DND-41 (cell line): ENCODE measurements at regions not wholly inside any gene's neighbourhood (a gene's known extent, or its start where the extent isn't known, plus 50 kb on each side); places are given as distances from the start of the nearest gene placed in this dataset.
"Not testable (repeated sequence)": the region's sequence is repeated elsewhere in the genome, so short reads cannot be mapped to it uniquely, and the experiment has no call there.

Source experiments
- ATAC-seq: fragments of 200-7000 bp; cut with Tn5 transposase; 3 replicates; pipeline ENCODE4 v1.9.1; 2021; ENCODE audit warnings: low read depth; ENCODE audit not compliant: insufficient read depth
- DNase-seq: peaks from one replicate; pipeline ENCODE4 v3.0.0-alpha.2; 2020
- H2AFZ ChIP-seq: 2 replicates; pipeline ENCODE4 v1.6.0; 2012; ENCODE audit warnings: low read depth, low read length
- H3K27ac ChIP-seq: 2 replicates; pipeline ENCODE4 v1.5.1; 2012; ENCODE audit warnings: low read length, inconsistent platforms
- H3K27me3 ChIP-seq: fragments of 200-600 bp; sonication (generic); 2 replicates; pipeline ENCODE4 v1.6.0; 2012; ENCODE audit warnings: low read length, mild to moderate bottlenecking, inconsistent platforms; ENCODE audit not compliant: insufficient read depth, poor library complexity
- H3K36me3 ChIP-seq: 2 replicates; pipeline ENCODE4 v1.5.1; 2012; ENCODE audit warnings: low read length, inconsistent platforms; ENCODE audit not compliant: insufficient read depth
- H3K4me1 ChIP-seq: 2 replicates; pipeline ENCODE4 v1.5.1; 2012; ENCODE audit warnings: mild to moderate bottlenecking, low read length; ENCODE audit not compliant: insufficient read depth
- H3K4me2 ChIP-seq: 2 replicates; pipeline ENCODE4 v1.6.0; 2012; ENCODE audit warnings: mild to moderate bottlenecking, moderate library complexity, low read length, inconsistent platforms; ENCODE audit not compliant: insufficient read depth
- H3K4me3 ChIP-seq, 2 experiments: fragments of 200-600 bp in 1 of 2; shearing (Covaris generic) in 1 of 2; 2 replicates each; pipeline ENCODE4 v1.5.1; 2012 to 2016; ENCODE audit warnings: inconsistent platforms in 2 of 2, low read length in 2 of 2, mild to moderate bottlenecking in 2 of 2, low read depth in 1 of 2, moderate library complexity in 1 of 2
- H3K79me2 ChIP-seq: 2 replicates; pipeline ENCODE4 v1.6.0; 2012; ENCODE audit warnings: low read length, inconsistent platforms; ENCODE audit not compliant: insufficient read depth
- H3K9ac ChIP-seq: 2 replicates; pipeline ENCODE4 v1.6.0; 2012; ENCODE audit warnings: low read depth, mild to moderate bottlenecking, inconsistent platforms, low read length, moderate library complexity
- H3K9me3 ChIP-seq: 2 replicates; pipeline ENCODE4 v1.5.1; 2012; ENCODE audit warnings: low read length, moderate library complexity, mild to moderate bottlenecking, inconsistent platforms; ENCODE audit not compliant: insufficient read depth, severe bottlenecking
- H4K20me1 ChIP-seq: 2 replicates; pipeline ENCODE4 v1.6.0; 2012; ENCODE audit warnings: low read length; ENCODE audit not compliant: insufficient read depth

- Histone ChIP-seq H2AFZ (peak overlapping the region; percentile 64), H3K4me1 (peaks cover 22% of the 10 kb centered on the region), H3K9ac (peak overlapping the region; percentile 42), H3K27ac (peak overlapping the region; percentile 82), H3K4me3 (peak overlapping the region in 1 of 2 experiments; percentile 51; a peak in 2 of 4 replicates), H3K4me2 (peak overlapping the region; percentile 64)
- not testable (repeated sequence) for H3K9me3 ChIP-seq, ATAC-seq, H4K20me1 ChIP-seq, H3K36me3 ChIP-seq, H3K79me2 ChIP-seq, H3K27me3 ChIP-seq
- DNase-seq: peak; percentile 5
Observed at GRCh38 chr12:8320791-8321370, 93.5 kb upstream of the FAM90A1 start.

- not testable (repeated sequence) for H3K9ac ChIP-seq, H4K20me1 ChIP-seq, H3K4me2 ChIP-seq, H3K27ac ChIP-seq, H2AFZ ChIP-seq, H3K27me3 ChIP-seq, ATAC-seq, H3K36me3 ChIP-seq, H3K4me3 ChIP-seq, H3K9me3 ChIP-seq, DNase-seq, H3K79me2 ChIP-seq
- H3K4me1 ChIP-seq: peaks cover 10% of the 10 kb centered on the region
Observed at GRCh38 chr12:8325145-8325839, 97.9 kb upstream of the FAM90A1 start.

- not testable (repeated sequence) for H3K36me3 ChIP-seq, H3K27me3 ChIP-seq, H3K4me1 ChIP-seq, H3K4me3 ChIP-seq, ATAC-seq, H3K9ac ChIP-seq, H2AFZ ChIP-seq, H3K9me3 ChIP-seq, H3K27ac ChIP-seq, H3K79me2 ChIP-seq, H4K20me1 ChIP-seq, DNase-seq, H3K4me2 ChIP-seq
Observed at GRCh38 chr12:8328835-8329234, 101.4 kb upstream of the FAM90A1 start.

- not testable (repeated sequence) for H3K4me3 ChIP-seq, H3K9ac ChIP-seq, H3K9me3 ChIP-seq, H3K4me2 ChIP-seq, ATAC-seq, H3K79me2 ChIP-seq, H2AFZ ChIP-seq, H3K36me3 ChIP-seq, DNase-seq, H3K4me1 ChIP-seq, H3K27me3 ChIP-seq, H3K27ac ChIP-seq, H4K20me1 ChIP-seq
Observed at GRCh38 chr12:8332373-8332772, 105.0 kb upstream of the FAM90A1 start.

- not testable (repeated sequence) for H3K9ac ChIP-seq, H3K4me3 ChIP-seq, ATAC-seq, H3K36me3 ChIP-seq, H3K27me3 ChIP-seq, H3K4me2 ChIP-seq, DNase-seq, H3K9me3 ChIP-seq, H4K20me1 ChIP-seq, H3K27ac ChIP-seq, H3K4me1 ChIP-seq, H3K79me2 ChIP-seq, H2AFZ ChIP-seq
Observed at GRCh38 chr12:8351073-8351472, 104.7 kb upstream of the CLEC6A start.

GRCh38 chr12:8354741-8355140 is 101.0 kb upstream of the CLEC6A start:
- not testable (repeated sequence) for H3K36me3 ChIP-seq, H3K27ac ChIP-seq, H3K4me2 ChIP-seq, H3K9ac ChIP-seq, H3K27me3 ChIP-seq, H2AFZ ChIP-seq, H4K20me1 ChIP-seq, H3K4me3 ChIP-seq, H3K4me1 ChIP-seq, H3K9me3 ChIP-seq, H3K79me2 ChIP-seq, ATAC-seq, DNase-seq

GRCh38 chr12:8355531-8355930 is 100.2 kb upstream of the CLEC6A start:
- H4K20me1 ChIP-seq, H3K4me1 ChIP-seq, H3K27ac ChIP-seq, H3K79me2 ChIP-seq, DNase-seq, H3K4me2 ChIP-seq, H3K27me3 ChIP-seq, H3K4me3 ChIP-seq, ATAC-seq, H3K9me3 ChIP-seq, H2AFZ ChIP-seq, H3K36me3 ChIP-seq, H3K9ac ChIP-seq: not testable (repeated sequence)
